Mononuclear cell (primary cell): ENCODE measurements at regions not wholly inside any gene's neighbourhood (a gene's known extent, or its start where the extent isn't known, plus 50 kb on each side); places are given as distances from the start of the nearest gene placed in this dataset.

Experiments
- H3K27me3 ChIP-seq: 2 replicates; pipeline ENCODE4 v1.6.0; 2011; ENCODE audit warnings: low read length, control low read depth; ENCODE audit not compliant: insufficient read depth
- H3K4me1 ChIP-seq: 2 replicates; pipeline ENCODE4 v1.5.1; 2011; ENCODE audit warnings: mild to moderate bottlenecking, low read length, control low read depth; ENCODE audit not compliant: insufficient read depth
- H3K4me3 ChIP-seq: 2 replicates; pipeline ENCODE4 v1.5.1; 2011; ENCODE audit warnings: mild to moderate bottlenecking, low read length, moderate library complexity
- H3K9me3 ChIP-seq: 2 replicates; pipeline ENCODE4 v1.5.1; 2011; ENCODE audit warnings: low read depth, mild to moderate bottlenecking, control low read depth, low read length

DNA sequence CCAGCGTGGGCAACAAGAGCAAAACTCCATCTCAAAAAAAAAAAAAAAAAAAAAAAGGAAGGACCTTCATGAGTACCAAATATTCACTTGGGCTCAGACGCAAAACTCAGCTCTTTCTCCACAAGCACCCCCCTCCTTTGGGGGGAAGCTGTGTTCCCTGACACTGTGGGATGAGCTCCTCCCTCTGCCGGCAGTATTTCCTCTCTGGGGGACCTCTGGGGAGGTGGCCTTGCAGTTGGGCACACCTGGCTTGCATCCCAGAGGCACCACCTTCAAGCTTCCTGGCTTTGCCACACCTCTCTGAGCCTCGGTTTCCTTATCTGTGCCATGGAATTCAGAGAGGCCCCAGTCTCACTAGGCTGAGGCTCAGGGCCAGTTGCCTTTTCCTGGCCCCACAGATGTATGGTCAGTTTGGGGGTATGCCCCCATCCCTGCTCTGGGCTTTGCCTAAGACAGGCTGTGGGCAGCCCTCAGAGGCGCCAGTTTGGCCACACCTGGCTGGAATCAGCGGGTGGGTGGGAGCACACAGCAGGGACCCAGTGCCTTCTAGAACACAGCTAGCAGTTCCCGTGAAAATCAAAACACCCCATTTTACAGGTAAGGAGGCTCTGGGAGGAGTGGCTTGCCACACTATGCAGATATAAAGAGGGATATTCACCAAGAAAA lies 157.5 kb upstream of the IER5L start:
- no peak overlapping the region for H3K4me3 ChIP-seq
- H3K9me3 ChIP-seq, result no peaks in the 10 kb centered on the region
- no peaks in the 10 kb centered on the region for H3K27me3 ChIP-seq
- H3K4me1 ChIP-seq, result peaks cover 62% of the 10 kb centered on the region

DNA sequence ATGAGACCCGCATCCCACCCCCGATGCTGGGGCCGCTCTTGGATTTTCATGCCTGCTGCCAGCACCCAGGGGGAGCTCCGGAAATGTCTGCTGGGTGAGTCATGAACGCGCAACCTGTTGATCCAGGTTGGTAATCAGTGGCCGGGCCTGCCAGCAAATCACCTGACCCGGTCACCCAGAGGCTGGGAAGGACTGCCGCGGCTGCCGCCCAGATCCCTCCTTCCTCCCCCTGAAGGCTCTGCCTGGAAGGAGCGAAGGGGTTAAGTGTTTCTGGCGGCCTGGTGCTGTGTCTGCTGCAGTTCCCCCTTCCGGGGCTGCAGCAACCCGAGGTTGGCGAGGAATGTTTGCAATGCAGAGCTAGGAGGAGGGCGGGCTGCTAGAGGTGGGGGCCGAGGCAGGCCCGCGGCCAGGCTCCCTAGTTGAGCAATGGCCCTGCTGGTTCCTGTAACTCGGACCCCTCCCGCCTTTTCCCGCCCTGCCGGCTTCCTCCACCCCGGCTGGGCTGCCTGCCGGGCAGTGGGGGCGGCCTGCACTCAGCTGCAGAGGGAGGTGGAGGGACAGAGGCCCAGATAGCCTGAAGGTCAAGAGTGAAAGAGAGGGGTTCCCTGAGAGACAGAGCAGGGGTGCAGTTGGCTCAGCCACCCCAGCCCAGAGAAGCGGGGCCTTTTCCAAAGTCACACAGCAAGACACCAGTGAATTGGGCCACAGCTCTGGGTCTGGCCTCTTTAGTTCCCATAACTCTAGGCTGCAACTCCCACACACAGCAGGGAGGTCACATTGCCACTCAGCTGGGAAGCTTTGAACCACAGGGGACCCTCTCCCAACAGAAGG lies 156.3 kb upstream of the IER5L start:
- Histone ChIP-seq H3K27me3 (no peaks in the 10 kb centered on the region), H3K4me1 (peaks cover 54% of the 10 kb centered on the region), H3K9me3 (no peaks in the 10 kb centered on the region), H3K4me3 (no peak overlapping the region)

GRCh38 chr9:129333617-129334104 lies 155.6 kb upstream of the IER5L start:
- Histone ChIP-seq H3K9me3 (no peaks in the 10 kb centered on the region), H3K4me1 (peaks cover 52% of the 10 kb centered on the region), H3K27me3 (no peaks in the 10 kb centered on the region), H3K4me3 (no peak overlapping the region)

GRCh38 chr9:129332581-129332980 lies 154.5 kb upstream of the IER5L start:
- Histone ChIP-seq H3K4me3 (no peak overlapping the region), H3K9me3 (no peaks in the 10 kb centered on the region), H3K27me3 (no peaks in the 10 kb centered on the region), H3K4me1 (peaks cover 57% of the 10 kb centered on the region)

- Histone ChIP-seq H3K4me3 (no peak overlapping the region), H3K9me3 (no peaks in the 10 kb centered on the region), H3K27me3 (no peaks in the 10 kb centered on the region), H3K4me1 (peaks cover 52% of the 10 kb centered on the region)
These were observed 153.9 kb upstream of the IER5L start for GRCh38 chr9:129331772-129332500.

DNA sequence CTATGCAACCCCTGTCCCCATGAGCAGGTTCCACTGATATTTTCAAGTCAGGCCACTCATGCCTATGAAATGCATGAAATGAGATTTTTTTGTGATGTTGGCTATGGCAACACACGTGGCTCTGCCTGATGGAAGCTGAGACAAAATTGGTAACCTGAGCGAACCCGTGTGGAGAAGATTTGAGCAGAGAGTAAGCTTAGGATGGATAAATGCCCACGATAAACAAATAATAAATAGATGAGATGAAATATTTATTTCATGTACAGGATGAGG lies 153.4 kb upstream of the IER5L start:
- H3K4me3 ChIP-seq, result no peak overlapping the region
- peaks cover 49% of the 10 kb centered on the region for H3K4me1 ChIP-seq
- no peaks in the 10 kb centered on the region for H3K9me3 ChIP-seq
- H3K27me3 ChIP-seq, result no peaks in the 10 kb centered on the region

DNA sequence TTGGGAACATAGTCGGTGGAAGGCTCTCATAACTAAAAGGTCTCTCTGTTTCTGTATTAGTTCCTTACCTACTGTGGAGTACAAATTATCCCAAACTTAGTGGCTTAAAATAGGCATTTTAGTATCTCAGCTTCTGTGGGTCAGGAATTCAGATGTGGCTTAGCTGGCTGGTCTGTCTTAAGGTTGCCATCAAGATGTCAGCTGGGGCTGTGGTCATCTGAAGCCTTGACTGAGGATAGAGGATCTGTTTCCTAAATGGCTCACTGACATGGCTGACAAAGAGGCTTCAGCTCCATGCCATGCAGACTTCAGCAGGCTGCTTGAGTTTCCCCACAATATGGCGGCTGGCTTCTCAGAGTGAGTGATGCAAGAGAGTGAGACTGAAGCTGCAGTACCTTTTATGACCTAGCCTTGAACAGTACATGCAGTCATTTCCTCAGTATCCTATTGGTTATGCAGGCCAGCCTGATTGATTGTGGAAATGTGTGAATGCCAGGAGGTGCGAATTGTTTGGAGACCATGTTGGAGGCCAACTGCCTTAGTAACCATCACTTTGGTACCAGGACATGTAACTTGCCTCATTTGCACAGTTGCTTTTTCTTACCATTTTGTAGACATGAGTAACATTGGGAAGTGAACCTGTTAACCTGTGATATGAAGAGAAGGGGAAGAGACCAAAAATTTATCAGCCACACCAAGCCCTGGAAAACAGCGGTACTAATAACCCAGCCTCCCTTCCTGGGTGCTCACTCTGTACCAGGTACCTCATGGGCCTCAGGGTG lies 152.8 kb upstream of the IER5L start:
- H3K27me3 ChIP-seq, result no peaks in the 10 kb centered on the region
- peaks cover 43% of the 10 kb centered on the region for H3K4me1 ChIP-seq
- H3K4me3 ChIP-seq, result no peak overlapping the region
- no peaks in the 10 kb centered on the region for H3K9me3 ChIP-seq

- H3K9me3 ChIP-seq, result no peaks in the 10 kb centered on the region
- H3K4me3 ChIP-seq, result no peak overlapping the region
- peaks cover 19% of the 10 kb centered on the region for H3K4me1 ChIP-seq
- no peaks in the 10 kb centered on the region for H3K27me3 ChIP-seq
These were observed 150.4 kb upstream of the IER5L start for GRCh38 chr9:129328355-129329042.

- Histone ChIP-seq H3K4me3 (no peak overlapping the region), H3K27me3 (no peaks in the 10 kb centered on the region), H3K4me1 (peaks cover 17% of the 10 kb centered on the region), H3K9me3 (no peaks in the 10 kb centered on the region)
These were observed 149.7 kb upstream of the IER5L start for GRCh38 chr9:129327552-129328328.

DNA sequence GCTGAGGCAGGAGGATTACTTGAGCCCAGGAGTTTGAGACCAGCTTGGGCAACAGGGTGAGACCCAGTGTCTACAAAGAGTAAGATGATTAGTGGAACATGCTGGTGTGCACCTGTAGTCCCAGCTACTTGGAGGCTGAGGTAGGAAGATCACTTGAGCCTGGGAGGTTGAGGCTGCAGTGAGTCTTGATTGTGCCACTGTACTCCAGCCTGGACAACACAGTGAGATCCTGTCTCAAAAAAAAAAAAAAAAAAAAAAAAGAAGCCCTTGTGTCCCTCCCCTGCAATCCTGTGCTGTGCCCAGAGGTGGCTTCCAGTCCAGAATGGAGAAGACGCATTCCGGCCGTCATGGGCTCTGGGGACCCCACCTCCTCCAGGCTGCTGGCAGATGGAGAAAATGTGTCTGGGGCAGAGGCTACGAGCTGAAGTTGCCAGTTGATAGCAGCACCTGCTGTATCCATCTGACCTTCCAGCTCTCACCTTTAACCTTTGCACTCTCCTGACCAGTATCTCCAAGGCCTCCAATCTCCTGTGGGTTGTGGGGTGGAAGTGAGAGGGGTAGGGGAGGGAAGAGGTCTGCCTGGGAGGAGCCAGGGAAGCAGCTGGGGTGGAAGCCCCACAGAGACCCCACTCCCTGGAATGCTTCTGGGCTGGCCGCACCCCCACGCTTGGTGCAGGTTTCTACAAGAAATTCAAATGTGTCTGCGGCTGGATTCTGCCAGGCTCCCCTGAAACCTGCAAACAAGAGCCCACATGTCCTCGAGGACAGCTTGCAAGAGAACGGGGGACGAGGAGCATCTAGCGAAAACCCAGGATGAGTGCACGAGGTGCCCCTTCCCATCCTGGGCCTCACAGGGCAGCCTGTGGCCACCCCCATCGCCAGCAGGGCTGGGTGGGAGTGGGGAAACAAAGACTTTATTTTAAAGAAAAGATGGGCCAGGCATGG lies 148.3 kb upstream of the IER5L start:
- Histone ChIP-seq H3K27me3 (no peaks in the 10 kb centered on the region), H3K4me3 (no peak overlapping the region), H3K4me1 (peaks cover 28% of the 10 kb centered on the region), H3K9me3 (no peaks in the 10 kb centered on the region)

DNA sequence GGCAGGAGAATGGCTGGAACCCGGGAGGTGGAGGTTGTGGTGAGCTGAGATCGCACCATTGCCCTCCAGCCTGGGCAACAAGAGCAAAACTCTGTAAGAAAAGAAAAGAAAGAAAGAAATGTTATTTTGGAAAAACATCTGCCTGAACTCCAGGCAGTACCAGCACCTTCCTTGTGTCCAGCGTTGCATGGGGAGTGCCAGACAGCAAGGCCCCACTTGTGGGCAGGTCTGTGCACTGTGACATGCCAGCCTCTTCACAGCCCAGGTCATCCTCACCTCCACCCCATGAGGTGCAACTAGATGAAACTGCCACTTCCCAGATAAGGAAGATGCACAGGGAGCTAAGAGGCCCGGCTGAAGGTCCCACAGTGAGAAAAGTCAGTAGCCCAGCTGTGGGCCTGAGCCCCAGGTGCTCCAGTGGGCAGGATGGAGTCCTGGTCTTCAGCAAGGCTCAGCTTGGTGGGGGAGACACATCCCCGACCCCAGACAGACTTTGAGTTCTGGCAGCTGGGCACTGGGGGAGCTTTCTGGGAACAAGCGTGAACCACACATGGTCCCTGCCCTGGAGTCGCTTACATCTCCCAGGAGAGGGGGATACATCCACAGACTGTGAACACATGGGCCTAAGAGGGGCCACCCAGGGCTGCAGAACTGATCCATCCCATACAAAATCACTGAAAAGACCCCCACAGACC lies 146.9 kb upstream of the IER5L start:
- Histone ChIP-seq H3K4me1 (peaks cover 41% of the 10 kb centered on the region), H3K27me3 (no peaks in the 10 kb centered on the region), H3K9me3 (no peaks in the 10 kb centered on the region), H3K4me3 (no peak overlapping the region)

DNA sequence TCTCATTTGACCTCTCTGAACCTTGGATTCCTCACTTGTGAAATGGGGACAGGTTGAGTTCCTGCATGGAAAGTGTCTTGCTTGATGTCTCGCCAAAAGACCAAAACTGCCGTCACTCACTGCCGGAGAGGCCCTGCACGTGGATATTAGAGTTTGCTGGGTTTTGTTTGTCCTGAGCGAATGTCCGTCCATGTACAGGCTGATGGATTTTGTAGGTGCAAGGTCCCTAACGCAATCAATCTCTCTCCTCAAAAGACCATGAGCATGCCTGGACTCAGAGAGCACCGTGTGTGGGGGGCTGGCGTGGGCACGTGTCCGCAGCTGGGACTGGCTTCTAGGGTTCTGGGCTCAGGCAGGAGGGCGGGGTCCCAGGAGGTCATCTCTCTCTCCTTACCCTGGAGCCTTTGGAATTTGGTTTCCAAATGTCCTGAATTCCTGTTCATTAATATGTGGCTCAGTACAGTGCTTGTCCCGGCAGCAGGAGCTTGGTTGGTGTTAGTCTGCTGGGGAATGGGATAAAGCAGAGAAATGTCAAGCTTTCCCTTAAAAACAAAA lies 146.0 kb upstream of the IER5L start:
- no peak overlapping the region for H3K4me3 ChIP-seq
- peaks cover 47% of the 10 kb centered on the region for H3K4me1 ChIP-seq
- H3K9me3 ChIP-seq, result no peaks in the 10 kb centered on the region
- H3K27me3 ChIP-seq, result no peaks in the 10 kb centered on the region
